ENCODE measurements at regions not wholly inside any gene's neighbourhood (a gene's known extent, or its start where the extent isn't known, plus 50 kb on each side); places are given as distances from the start of the nearest gene placed in this dataset.

GRCh38 chr15:100783291-100783690 lies 96.3 kb upstream of the ALDH1A3 start:
- Histone ChIP-seq H3K27me3 (no peaks in the 10 kb centered on the region), H3K4me3 (no peak overlapping the region), H3K36me3 (no peaks in the 10 kb centered on the region), H3K27ac (no peak overlapping the region), H3K4me1 (no peaks in the 10 kb centered on the region), H3K9me3 (no peaks in the 10 kb centered on the region)
- 83 to 89% methylated on average over 7 of the region's 7 CpGs for WGBS, 2 donors
- TF ChIP-seq POLR2A (IDR thresholded peaks at IDR 0.05) (no peak), CTCF (IDR thresholded peaks at IDR 0.05) (no peak), POLR2AphosphoS5 (IDR thresholded peaks at IDR 0.05) (no peak), EP300 (IDR thresholded peaks at IDR 0.05) (no peak)
- DNase-seq, result peak; percentile 8
- intact Hi-C loops (cut with DNase I), result no loop called here

- intact Hi-C loops (cut with DNase I), result no loop called here
- Histone ChIP-seq H3K27ac (no peak overlapping the region), H3K4me3 (no peak overlapping the region), H3K4me1 (no peaks in the 10 kb centered on the region), H3K27me3 (no peaks in the 10 kb centered on the region), H3K9me3 (no peaks in the 10 kb centered on the region), H3K36me3 (no peaks in the 10 kb centered on the region)
- 86 to 90% methylated on average over 17 of the region's 17 CpGs for WGBS, 2 donors
- TF ChIP-seq POLR2A (IDR thresholded peaks at IDR 0.05) (no peak), CTCF (IDR thresholded peaks at IDR 0.05) (no peak), POLR2AphosphoS5 (IDR thresholded peaks at IDR 0.05) (no peak), EP300 (IDR thresholded peaks at IDR 0.05) (no peak)
- peak; percentile 48 for DNase-seq
These were observed 95.7 kb upstream of the ALDH1A3 start for GRCh38 chr15:100783760-100784492.

- TF ChIP-seq POLR2A (IDR thresholded peaks at IDR 0.05) (no peak), EP300 (IDR thresholded peaks at IDR 0.05) (no peak), CTCF (IDR thresholded peaks at IDR 0.05) (no peak), POLR2AphosphoS5 (IDR thresholded peaks at IDR 0.05) (no peak)
- 71 to 79% methylated on average over 10 of the region's 10 CpGs for WGBS, 2 donors
- Histone ChIP-seq H3K36me3 (no peaks in the 10 kb centered on the region), H3K9me3 (no peaks in the 10 kb centered on the region), H3K4me3 (no peak overlapping the region), H3K4me1 (no peaks in the 10 kb centered on the region), H3K27me3 (no peaks in the 10 kb centered on the region), H3K27ac (no peak overlapping the region)
- peak; percentile 4 for DNase-seq
- intact Hi-C loops (cut with DNase I), result no loop called here
These were observed 95.0 kb upstream of the ALDH1A3 start for GRCh38 chr15:100784493-100785180.

- TF ChIP-seq CTCF (IDR thresholded peaks at IDR 0.05), result no peak
- no peak for TF ChIP-seq POLR2A (IDR thresholded peaks at IDR 0.05)
- TF ChIP-seq POLR2AphosphoS5 (IDR thresholded peaks at IDR 0.05), result no peak
- no peak for TF ChIP-seq EP300 (IDR thresholded peaks at IDR 0.05)
- no peaks in the 10 kb centered on the region for H3K9me3 ChIP-seq
- H3K27me3 ChIP-seq, result no peaks in the 10 kb centered on the region
- 82 to 85% methylated on average over 10 of the region's 10 CpGs for WGBS, 2 donors
- no peak overlapping the region for H3K27ac ChIP-seq
- intact Hi-C loops (cut with DNase I), result no loop called here
- H3K4me3 ChIP-seq, result no peak overlapping the region
- no peaks in the 10 kb centered on the region for H3K36me3 ChIP-seq
- peak; percentile 26 for DNase-seq
- H3K4me1 ChIP-seq, result no peaks in the 10 kb centered on the region
These were observed 94.2 kb upstream of the ALDH1A3 start for GRCh38 chr15:100785181-100786138.

All from sigmoid colon (tissue), 6 donors.